Suprapubic skin (tissue), 3 donors: ENCODE measurements at regions not wholly inside any gene's neighbourhood (a gene's known extent, or its start where the extent isn't known, plus 50 kb on each side); places are given as distances from the start of the nearest gene placed in this dataset.

Experiments used
- CTCF ChIP-seq, 2 donors: fragments of 200-600 bp in 1 of 2; fragments of 450-650 bp in 1 of 2; sonication (generic) in 1 of 2; IDR thresholded peaks; one replicate each; pipeline ENCODE4 v1.5.1; 2016 to 2019; ENCODE audit warnings: antibody characterized with exemption in 2 of 2, mild to moderate bottlenecking in 1 of 2, moderate library complexity in 1 of 2
- POLR2A ChIP-seq, 2 donors: fragments of 450-650 bp; IDR thresholded peaks; one replicate each; pipeline ENCODE4 v1.6.1; 2017; ENCODE audit warnings: antibody characterized with exemption in 2 of 2, mild to moderate bottlenecking in 2 of 2, moderate library complexity in 2 of 2

GRCh38 chr18:68035774-68036522 lies 519.4 kb upstream of the DSEL start:
- no peak for TF ChIP-seq CTCF (IDR thresholded peaks at IDR 0.05)
- TF ChIP-seq POLR2A (IDR thresholded peaks at IDR 0.05), result no peak
